Esophagus squamous epithelium (tissue), 4 donors: ENCODE measurements at regions not wholly inside any gene's neighbourhood (a gene's known extent, or its start where the extent isn't known, plus 50 kb on each side); places are given as distances from the start of the nearest gene placed in this dataset.

Source experiments
- POLR2A ChIP-seq, 4 donors: fragments of 450-650 bp; IDR thresholded peaks; one replicate each; pipeline ENCODE4 v1.6.1; 2017; ENCODE audit warnings: antibody characterized with exemption in 4 of 4, mild to moderate bottlenecking in 4 of 4, moderate library complexity in 3 of 4
- TF ChIP-seq, protein P1 (sequence below), 6 experiments: fragments of 450-650 bp in 4 of 6; fragments of 200-600 bp in 2 of 6; sonication (generic) in 2 of 6; IDR thresholded peaks; one replicate each; pipeline ENCODE4 v1.5.1; 2016 to 2019; ENCODE audit warnings: antibody characterized with exemption in 6 of 6, mild to moderate bottlenecking in 4 of 6, moderate library complexity in 4 of 6

- TF ChIP-seq, protein P1, sequence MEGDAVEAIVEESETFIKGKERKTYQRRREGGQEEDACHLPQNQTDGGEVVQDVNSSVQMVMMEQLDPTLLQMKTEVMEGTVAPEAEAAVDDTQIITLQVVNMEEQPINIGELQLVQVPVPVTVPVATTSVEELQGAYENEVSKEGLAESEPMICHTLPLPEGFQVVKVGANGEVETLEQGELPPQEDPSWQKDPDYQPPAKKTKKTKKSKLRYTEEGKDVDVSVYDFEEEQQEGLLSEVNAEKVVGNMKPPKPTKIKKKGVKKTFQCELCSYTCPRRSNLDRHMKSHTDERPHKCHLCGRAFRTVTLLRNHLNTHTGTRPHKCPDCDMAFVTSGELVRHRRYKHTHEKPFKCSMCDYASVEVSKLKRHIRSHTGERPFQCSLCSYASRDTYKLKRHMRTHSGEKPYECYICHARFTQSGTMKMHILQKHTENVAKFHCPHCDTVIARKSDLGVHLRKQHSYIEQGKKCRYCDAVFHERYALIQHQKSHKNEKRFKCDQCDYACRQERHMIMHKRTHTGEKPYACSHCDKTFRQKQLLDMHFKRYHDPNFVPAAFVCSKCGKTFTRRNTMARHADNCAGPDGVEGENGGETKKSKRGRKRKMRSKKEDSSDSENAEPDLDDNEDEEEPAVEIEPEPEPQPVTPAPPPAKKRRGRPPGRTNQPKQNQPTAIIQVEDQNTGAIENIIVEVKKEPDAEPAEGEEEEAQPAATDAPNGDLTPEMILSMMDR (IDR thresholded peaks at IDR 0.05), result no peak
- TF ChIP-seq POLR2A (IDR thresholded peaks at IDR 0.05), result no peak
Measured at GRCh38 chr7:12092499-12093130, 118.5 kb upstream of the TMEM106B start.
